Astrocyte (in vitro differentiated cells and primary cell): ENCODE measurements at regions not wholly inside any gene's neighbourhood (a gene's known extent, or its start where the extent isn't known, plus 50 kb on each side); places are given as distances from the start of the nearest gene placed in this dataset.
"Not testable (repeated sequence)": the region's sequence is repeated elsewhere in the genome, so short reads cannot be mapped to it uniquely, and the experiment has no call there.

Experiments
- CTCF ChIP-seq: IDR thresholded peaks from 2 replicates; pipeline ENCODE4 v1.5.1; 2011; ENCODE audit warnings: low read depth, mild to moderate bottlenecking, inconsistent platforms, low read length, moderate library complexity; ENCODE audit not compliant: insufficient read depth
- EZH2 ChIP-seq: IDR thresholded peaks from 2 replicates; pipeline ENCODE4 v1.6.1; 2012; ENCODE audit warnings: mild to moderate bottlenecking, low read length, inconsistent platforms; ENCODE audit not compliant: insufficient read depth

GRCh38 chr2:188035377-188035776, 256.3 kb upstream of the GULP1 start:
- TF ChIP-seq CTCF, EZH2: not testable (repeated sequence)
